GM12878 (cell line): ENCODE measurements at regions not wholly inside any gene's neighbourhood (a gene's known extent, or its start where the extent isn't known, plus 50 kb on each side); places are given as distances from the start of the nearest gene placed in this dataset.
"Not testable (repeated sequence)": the region's sequence is repeated elsewhere in the genome, so short reads cannot be mapped to it uniquely, and the experiment has no call there.

Experiments used
- ATAC-seq: fragments of 200-7000 bp; cut with Tn5 transposase; 3 replicates; pipeline ENCODE4 v1.9.1; 2020; ENCODE audit warnings: mild to moderate bottlenecking, moderate library complexity
- BruUV-seq: library from RNA; stranded (reverse); fragments of 400-500 nt; replicated peaks from 2 replicates; lab custom pipeline; 2021; lab: Mats Ljungman, UMichigan
- CTCF ChIA-PET: fragments of 300-600 bp; sonication (Branson Sonifier 250); formaldehyde crosslinking; extraction: SDS; loops from one replicate; lab custom pipeline; 2021; ENCODE audit warnings: inconsistent platforms; lab: Yijun Ruan, JAX
- POLR2A ChIA-PET: fragments of 350-600 bp; formaldehyde crosslinking; extraction: SDS; loops from one replicate; lab custom pipeline; 2021; ENCODE audit warnings: inconsistent platforms; lab: Charles Lee
- RAD21 ChIA-PET: fragments of 300-600 bp; sonication (Branson Sonifier 250); formaldehyde crosslinking; loops from one replicate; lab custom pipeline; 2023; ENCODE audit warnings: antibody characterized with exemption; ENCODE audit not compliant: unreplicated experiment; lab: Charles Lee
- SMC1A ChIA-PET: fragments of 300-600 bp; sonication (Branson Sonifier 250); formaldehyde crosslinking; loops from one replicate; lab custom pipeline; 2023; ENCODE audit not compliant: unreplicated experiment, uncharacterized antibody; lab: Charles Lee
- DNase-seq: peaks from one replicate; pipeline ENCODE4 v3.0.0-alpha.2; 2011; ENCODE audit warnings: low read depth, low spot score
- FAIRE-seq: peaks from 3 replicates; lab custom pipeline; 2011; peaks lifted over from hg19 to GRCh38; lab: Jason Lieb, UNC
- H2AFZ ChIP-seq: 2 replicates; pipeline ENCODE4 v1.6.0; 2011; ENCODE audit warnings: low read depth, low read length, control low read depth; ENCODE audit not compliant: control insufficient read depth
- H3K27ac ChIP-seq: 2 replicates; pipeline ENCODE4 v1.5.1; 2011; ENCODE audit warnings: control low read depth; ENCODE audit not compliant: control insufficient read depth, insufficient read depth
- H3K27me3 ChIP-seq, 2 experiments: replicated peaks in 1 of 2; 2 replicates each; pipeline versions ENCODE4 v1.6.0 to v1.6.1; 2011; ENCODE audit warnings: low read length in 1 of 2; ENCODE audit not compliant: control insufficient read depth in 2 of 2, insufficient read depth in 2 of 2
- H3K36me3 ChIP-seq, 2 experiments: 2 replicates each; pipeline ENCODE4 v1.5.1; 2011; ENCODE audit warnings: low read length in 1 of 2; ENCODE audit not compliant: control insufficient read depth in 2 of 2, insufficient read depth in 2 of 2
- H3K4me1 ChIP-seq: 2 replicates; pipeline ENCODE4 v1.6.1; 2011; ENCODE audit warnings: mild to moderate bottlenecking, low read length, moderate library complexity, mixed read lengths; ENCODE audit not compliant: control insufficient read depth, insufficient read depth
- H3K4me2 ChIP-seq: 2 replicates; pipeline ENCODE4 v1.6.0; 2011; ENCODE audit warnings: control low read depth; ENCODE audit not compliant: control insufficient read depth, insufficient read depth
- H3K4me3 ChIP-seq: fragments of 200-600 bp; sonication (generic); 2 replicates; pipeline ENCODE4 v1.5.1; 2016
- H3K79me2 ChIP-seq: 2 replicates; pipeline ENCODE4 v1.6.0; 2011; ENCODE audit warnings: low read length; ENCODE audit not compliant: control insufficient read depth, insufficient read depth
- H3K9ac ChIP-seq: 2 replicates; pipeline ENCODE4 v1.8.0; 2011; ENCODE audit warnings: low read length, control low read depth, mixed read lengths; ENCODE audit not compliant: control insufficient read depth, insufficient read depth
- H3K9me3 ChIP-seq: replicated peaks from 3 replicates; pipeline ENCODE4 v1.5.1; 2011; ENCODE audit warnings: mild to moderate bottlenecking, low read length; ENCODE audit not compliant: control insufficient read depth, insufficient read depth
- H4K20me1 ChIP-seq: 2 replicates; pipeline ENCODE4 v1.6.0; 2011; ENCODE audit not compliant: control insufficient read depth, insufficient read depth
- WGBS: methylation state at CpG from one replicate; pipeline ENCODE4 v1.1.6; 2016; ENCODE audit warnings: low lambda C conversion rate; ENCODE audit not compliant: insufficient replicate concordance, insufficient coverage; ENCODE audit errors: missing lambda C conversion rate; 5-methylcytosine and 5-hydroxymethylcytosine counted together
- in situ Hi-C: fragments of 300-500 bp; cut with MboI; formaldehyde crosslinking; loops from 9 replicates; pipeline ENCODE4 v1.14.3; 2018; ENCODE audit warnings: mixed read lengths
- intact Hi-C: fragments of 100-400 bp; cut with micrococcal nuclease; formaldehyde crosslinking; loops from one replicate; pipeline ENCODE4 v1.14.2; 2022; ENCODE audit not compliant: unreplicated experiment

- H3K36me3 ChIP-seq, intact Hi-C loops, H3K79me2 ChIP-seq, H2AFZ ChIP-seq, SMC1A ChIA-PET, DNase-seq, RAD21 ChIA-PET, H3K9me3 ChIP-seq, H3K27ac ChIP-seq, H3K4me1 ChIP-seq, H4K20me1 ChIP-seq, ATAC-seq, POLR2A ChIA-PET, FAIRE-seq, H3K4me2 ChIP-seq, H3K27me3 ChIP-seq, H3K9ac ChIP-seq, H3K4me3 ChIP-seq, in situ Hi-C loops, CTCF ChIA-PET, BruUV-seq: not testable (repeated sequence)
- WGBS = 62% methylated on average over 7 of the region's 11 CpGs
These were observed 150.2 kb upstream of the SPATA31A3 start for GRCh38 chr9:67142392-67143107.

GRCh38 chr9:67136376-67136775 is 144.0 kb upstream of the SPATA31A3 start:
- H3K9ac ChIP-seq, FAIRE-seq, H3K4me3 ChIP-seq, H3K9me3 ChIP-seq, H3K4me1 ChIP-seq, BruUV-seq, H4K20me1 ChIP-seq, CTCF ChIA-PET, ATAC-seq, intact Hi-C loops, POLR2A ChIA-PET, H3K4me2 ChIP-seq, RAD21 ChIA-PET, H3K36me3 ChIP-seq, DNase-seq, H3K27ac ChIP-seq, H2AFZ ChIP-seq, H3K27me3 ChIP-seq, in situ Hi-C loops, H3K79me2 ChIP-seq, SMC1A ChIA-PET: not testable (repeated sequence)
- no CpG with 5 or more reads among the region's 2 CpGs for WGBS

GRCh38 chr9:67133124-67133523 is 140.8 kb upstream of the SPATA31A3 start:
- H3K9me3 ChIP-seq, H3K27me3 ChIP-seq, intact Hi-C loops, SMC1A ChIA-PET, POLR2A ChIA-PET, ATAC-seq, RAD21 ChIA-PET, in situ Hi-C loops, H3K27ac ChIP-seq, H3K36me3 ChIP-seq, H3K9ac ChIP-seq, H2AFZ ChIP-seq, BruUV-seq, H3K4me3 ChIP-seq, H4K20me1 ChIP-seq, FAIRE-seq, H3K4me1 ChIP-seq, H3K79me2 ChIP-seq, DNase-seq, CTCF ChIA-PET, H3K4me2 ChIP-seq: not testable (repeated sequence)
- WGBS = 2% methylated on average over 1 of the region's 2 CpGs

- in situ Hi-C loops, POLR2A ChIA-PET, CTCF ChIA-PET, H3K27ac ChIP-seq, H3K27me3 ChIP-seq, H3K4me3 ChIP-seq, ATAC-seq, intact Hi-C loops, BruUV-seq, DNase-seq, H3K4me1 ChIP-seq, H2AFZ ChIP-seq, H4K20me1 ChIP-seq, RAD21 ChIA-PET, FAIRE-seq, H3K79me2 ChIP-seq, SMC1A ChIA-PET, H3K9ac ChIP-seq, H3K9me3 ChIP-seq, H3K4me2 ChIP-seq, H3K36me3 ChIP-seq: not testable (repeated sequence)
- WGBS = no CpG with 5 or more reads among the region's 6 CpGs
These were observed 124.4 kb upstream of the SPATA31A3 start for GRCh38 chr9:67116761-67117160.
